ENCODE measurements at regions not wholly inside any gene's neighbourhood (a gene's known extent, or its start where the extent isn't known, plus 50 kb on each side); places are given as distances from the start of the nearest gene placed in this dataset.
"Not testable (repeated sequence)": the region's sequence is repeated elsewhere in the genome, so short reads cannot be mapped to it uniquely, and the experiment has no call there.

- DNase-seq (ENCODE audit: low spot score): no peak
Observed at GRCh38 chr17:6893382-6894205, 62.1 kb upstream of the TEKT1 start.

DNA sequence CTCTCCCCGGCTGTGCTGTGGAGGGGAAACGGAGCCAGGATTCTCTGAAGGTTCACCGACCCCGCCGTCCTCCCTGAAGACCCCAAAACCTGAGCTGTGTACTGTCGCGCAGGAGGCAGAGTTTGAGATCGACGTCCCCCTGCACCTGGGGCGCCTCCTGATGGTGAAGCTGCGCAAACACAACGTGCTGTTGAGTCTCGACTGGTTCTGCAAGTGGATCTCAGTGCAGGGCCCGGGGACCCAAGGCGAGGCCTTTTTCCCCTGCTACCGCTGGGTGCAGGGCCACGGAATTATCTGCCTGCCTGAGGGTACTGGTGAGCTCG, 62.6 kb upstream of the TEKT1 start:
- no peak for DNase-seq (ENCODE audit: low spot score)

- DNase-seq (ENCODE audit: low spot score): no peak
Observed at GRCh38 chr17:6901086-6901485, 69.6 kb upstream of the TEKT1 start.

GRCh38 chr17:6903326-6903900, 71.9 kb upstream of the TEKT1 start:
- no peak for DNase-seq (ENCODE audit: low spot score)

GRCh38 chr17:6908807-6909206, 77.3 kb upstream of the TEKT1 start:
- DNase-seq (ENCODE audit: low spot score): no peak

GRCh38 chr17:6910987-6911603, 79.6 kb upstream of the TEKT1 start:
- DNase-seq (ENCODE audit: low spot score): peak; percentile 41

DNA sequence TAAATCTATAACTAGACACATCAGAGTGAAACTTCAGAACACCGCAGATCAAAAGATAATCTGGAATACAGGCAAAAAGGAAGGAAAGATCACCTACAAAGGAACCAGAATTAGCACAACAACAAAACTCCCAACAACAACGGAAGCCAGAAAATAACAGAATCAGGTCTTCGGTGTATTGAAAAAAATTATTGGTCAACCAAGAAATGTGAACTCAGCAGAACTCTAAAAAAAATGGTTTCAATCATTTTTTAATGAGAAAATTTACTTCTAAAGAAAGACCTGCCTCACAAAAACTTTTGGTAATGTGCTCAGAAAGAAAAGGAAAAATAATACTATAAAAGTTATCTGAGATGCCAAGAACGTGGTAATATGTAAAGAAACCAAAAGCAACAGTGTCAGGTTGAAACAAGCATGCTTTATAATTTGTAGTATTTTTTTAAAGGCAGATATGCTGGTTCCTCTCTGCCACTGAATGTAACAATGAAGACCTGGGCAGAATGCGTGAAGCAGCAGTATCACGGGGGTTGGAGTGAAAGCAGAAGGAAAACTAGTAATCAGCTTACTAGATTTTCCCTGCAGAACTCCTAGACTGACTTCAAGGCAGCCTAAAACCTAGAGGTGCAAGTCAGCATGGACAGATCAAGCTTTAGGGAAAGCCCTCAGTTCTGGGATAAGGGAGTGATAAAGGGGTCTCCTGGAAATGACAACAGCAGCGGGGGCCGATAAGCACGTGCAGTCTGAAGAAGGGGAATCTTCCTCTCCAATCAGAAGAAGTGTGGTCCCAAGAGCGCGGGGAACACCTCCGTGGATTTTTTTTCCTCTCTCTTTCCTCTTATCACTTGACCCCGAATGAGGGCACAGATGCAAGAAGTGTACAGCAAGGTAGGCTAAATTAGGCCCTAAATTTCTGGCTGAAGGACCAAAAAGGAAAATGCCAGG, 80.9 kb upstream of the TEKT1 start:
- DNase-seq (ENCODE audit: low spot score): peak; percentile 22

- peak; percentile 68 for DNase-seq (ENCODE audit: low spot score)
Observed at GRCh38 chr17:6913608-6914443, 82.0 kb upstream of the ALOX12 start.

DNA sequence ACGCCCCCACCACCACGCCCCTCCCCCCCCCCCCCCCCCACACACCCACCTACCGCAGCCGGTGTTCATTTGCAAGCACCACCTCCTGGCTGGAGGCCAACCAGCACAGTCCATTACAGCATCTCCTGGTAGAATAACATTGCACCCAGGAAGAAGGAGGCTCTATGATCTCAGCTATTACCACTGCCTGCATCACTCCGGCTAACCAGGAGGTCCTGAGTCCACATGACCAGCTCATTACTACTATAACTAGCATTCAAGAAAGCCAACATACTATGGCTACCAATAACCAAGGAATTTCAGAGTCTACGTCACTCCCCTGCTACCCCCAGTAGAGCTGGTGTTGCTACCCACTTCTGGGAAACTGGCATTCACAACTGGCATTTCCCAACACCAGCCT, 81.1 kb upstream of the ALOX12 start:
- no peak for DNase-seq (ENCODE audit: low spot score)

DNA sequence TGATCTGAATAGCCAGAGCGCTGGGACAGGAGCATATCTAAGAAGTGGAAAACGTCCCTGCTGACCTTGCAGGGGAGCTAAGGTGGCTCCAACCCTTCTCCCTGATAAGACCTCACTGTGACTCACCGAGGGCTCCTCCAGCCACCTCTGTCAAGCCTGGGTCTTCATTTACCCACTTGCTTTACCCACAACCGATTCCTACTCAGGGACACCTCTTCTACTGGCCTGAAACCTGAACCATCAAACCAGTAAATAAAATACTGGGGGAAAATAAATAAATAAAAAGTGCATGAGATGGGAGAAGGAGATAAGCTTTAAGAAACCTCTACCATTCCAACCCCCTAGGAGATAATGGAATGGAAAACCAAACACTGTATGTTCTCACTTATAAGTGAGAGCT, 80.2 kb upstream of the ALOX12 start:
- no peak for DNase-seq (ENCODE audit: low spot score)

GRCh38 chr17:6919158-6919557, 76.7 kb upstream of the ALOX12 start:
- no peak for DNase-seq (ENCODE audit: low spot score)

DNA sequence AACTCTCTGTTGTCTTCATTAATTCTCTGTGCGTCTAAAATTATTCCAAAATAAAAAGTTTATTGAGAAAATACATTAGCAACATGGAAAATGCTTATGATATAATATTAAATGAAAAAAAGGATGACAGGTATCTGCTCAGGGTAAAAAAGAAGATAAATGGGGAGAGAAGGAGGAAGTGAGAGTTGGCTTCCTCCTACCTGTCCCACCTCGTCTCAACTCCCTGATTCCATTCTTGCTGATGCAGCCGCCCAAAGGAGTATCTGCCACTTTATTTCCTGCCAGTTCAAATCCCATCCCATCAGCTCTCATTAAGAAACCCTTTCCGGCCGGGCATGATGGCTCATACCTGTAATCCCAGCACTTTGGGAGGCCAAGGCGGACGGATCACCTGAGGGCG, 72.5 kb upstream of the ALOX12 start:
- no peak for DNase-seq (ENCODE audit: low spot score)

DNA sequence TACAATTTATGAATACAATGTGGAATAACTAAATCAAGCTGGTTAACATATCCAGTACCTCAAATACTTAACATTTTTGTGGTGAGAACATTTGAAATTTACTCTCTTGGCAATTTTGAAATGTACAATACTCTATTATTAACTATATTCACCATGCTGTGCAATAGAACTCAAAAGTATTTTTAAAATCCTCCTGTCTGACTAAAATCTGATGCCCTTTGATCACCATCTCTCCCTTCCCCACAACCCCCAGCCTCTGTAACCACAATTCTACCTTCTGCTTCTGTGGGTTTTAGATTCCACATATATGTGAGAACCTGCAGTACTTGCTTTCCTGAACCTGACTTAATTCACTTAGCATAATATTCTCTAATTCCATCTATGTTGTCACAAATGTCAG, 71.6 kb upstream of the ALOX12 start:
- no peak for DNase-seq (ENCODE audit: low spot score)

DNA sequence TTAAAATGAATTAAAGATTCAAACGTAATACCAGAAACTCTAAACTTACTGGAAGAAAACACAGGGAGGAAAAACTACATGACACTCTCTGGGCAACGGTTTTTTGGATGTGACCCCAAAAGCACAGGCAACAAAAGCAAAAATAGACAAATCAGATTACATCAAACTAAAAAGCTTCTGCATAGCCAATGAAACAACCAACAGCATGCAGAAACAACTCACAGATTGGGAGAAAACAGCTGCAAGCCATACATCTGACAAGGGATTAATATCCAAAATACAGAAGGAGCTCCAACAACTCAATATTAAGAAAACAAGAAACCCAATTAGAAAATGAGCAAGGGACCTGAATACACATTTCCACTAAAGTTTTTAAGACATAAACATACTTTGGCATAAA, 69.2 kb upstream of the ALOX12 start:
- DNase-seq (ENCODE audit: low spot score): no peak

DNA sequence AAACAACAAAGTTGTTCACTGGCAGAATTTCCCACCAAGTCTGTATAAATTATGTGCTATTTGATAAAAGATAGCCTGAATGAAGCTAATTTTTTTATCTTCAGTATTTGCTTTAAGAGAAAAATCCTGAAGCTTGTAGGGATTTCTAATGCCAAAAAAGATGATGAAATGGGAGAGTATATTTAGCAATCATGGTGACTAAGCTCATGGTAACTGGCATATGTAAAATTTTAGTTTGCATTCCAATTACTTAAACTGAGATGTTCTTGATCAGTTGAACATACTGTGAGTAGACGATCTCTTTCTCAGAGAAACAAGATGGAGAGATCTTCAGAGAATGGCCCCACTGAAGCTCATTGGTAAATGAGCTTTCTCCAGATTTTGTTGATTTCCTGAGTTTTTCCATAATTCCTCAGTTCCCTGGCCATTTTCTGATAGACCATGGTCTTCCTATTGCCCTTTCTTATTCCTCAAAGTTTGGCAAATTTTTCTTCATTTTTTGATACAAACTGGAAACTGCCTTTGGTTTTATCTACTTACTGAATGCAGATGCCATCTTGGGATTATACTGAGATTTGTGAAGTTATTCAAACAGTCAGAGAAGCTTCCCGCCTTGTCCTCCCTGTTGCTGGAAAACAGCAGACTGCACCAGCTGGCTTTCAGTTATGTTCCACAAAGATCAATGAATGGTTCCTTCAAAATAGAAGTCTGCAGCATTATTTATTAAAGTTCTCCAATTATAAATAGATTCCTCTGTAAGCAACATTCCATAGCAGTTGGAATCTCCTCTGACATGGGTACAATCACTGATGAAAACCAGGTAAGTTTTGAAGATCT, 68.3 kb upstream of the ALOX12 start:
- DNase-seq (ENCODE audit: low spot score): no peak

DNA sequence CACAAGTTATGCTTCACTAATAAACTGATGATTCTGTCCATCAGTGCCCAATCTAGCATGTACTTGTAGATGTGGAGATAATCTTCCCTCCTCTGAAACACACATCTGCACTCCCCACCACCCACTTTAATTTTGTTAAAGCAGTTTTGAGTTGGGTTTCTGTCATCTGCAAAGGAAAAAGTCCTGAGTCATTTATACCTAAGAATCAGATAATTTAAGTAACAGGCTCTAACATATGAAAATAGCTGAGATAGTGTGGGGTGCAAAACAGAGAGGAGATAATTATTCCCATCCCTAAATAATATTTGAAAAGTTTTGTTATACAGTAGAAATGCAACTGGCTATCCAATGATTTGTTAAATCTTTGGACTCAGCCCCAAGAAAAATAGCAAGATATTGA, 67.7 kb upstream of the ALOX12 start:
- no peak for DNase-seq (ENCODE audit: low spot score)

DNA sequence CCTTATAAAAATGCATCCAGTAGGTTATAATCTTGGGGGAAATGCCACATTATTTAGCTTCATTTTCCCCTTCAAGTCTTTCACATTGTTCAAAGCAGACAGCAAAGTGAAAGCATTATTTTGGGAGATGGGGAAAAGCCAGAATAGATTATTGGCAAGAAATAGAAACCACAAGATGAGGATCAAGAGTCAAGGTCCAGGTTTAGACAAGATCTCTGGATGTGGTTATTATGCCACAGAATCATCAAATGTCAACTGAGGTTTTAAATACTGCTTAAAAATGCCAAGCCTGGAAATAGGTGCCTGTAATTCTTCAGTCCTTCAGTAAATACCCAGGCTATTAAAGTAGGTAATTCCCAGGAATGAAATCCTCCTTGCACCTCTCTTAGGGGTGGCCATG, 65.1 kb upstream of the ALOX12 start:
- DNase-seq (ENCODE audit: low spot score): no peak

GRCh38 chr17:6934544-6934943, 61.3 kb upstream of the ALOX12 start:
- DNase-seq (ENCODE audit: low spot score): not testable (repeated sequence)

DNA sequence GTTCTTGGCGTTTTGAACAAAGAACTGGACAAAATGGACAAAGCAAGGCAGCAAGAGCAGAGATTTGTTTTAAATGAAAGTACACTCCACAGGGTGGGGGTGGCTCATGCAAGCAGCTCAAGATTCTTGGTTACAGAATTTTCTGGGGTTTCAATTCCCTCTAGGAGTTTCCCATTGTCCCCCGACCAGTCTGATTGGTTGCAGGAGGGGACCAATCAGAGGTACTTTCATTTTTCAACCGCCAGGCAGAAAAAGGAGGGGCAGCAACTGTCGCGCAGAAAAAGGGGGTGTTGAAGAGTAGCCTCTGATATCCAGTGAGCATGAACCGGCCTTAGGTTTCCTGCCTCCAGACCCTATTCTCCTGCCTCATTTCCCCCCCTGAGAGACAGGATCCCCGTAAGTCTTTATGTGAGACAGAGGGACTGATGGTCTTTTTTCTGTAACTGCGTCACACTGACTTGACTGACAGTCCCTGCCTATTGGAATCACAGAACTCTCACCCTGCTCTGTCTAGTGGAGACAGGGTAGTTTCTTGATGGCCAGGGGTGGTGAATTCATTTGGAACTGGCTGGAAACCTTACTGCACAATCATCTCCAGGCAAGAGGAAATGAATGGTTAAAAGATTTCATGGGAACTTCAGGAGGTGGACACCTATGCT, 59.4 kb upstream of the ALOX12 start:
- no peak for DNase-seq (ENCODE audit: low spot score)

- no peak for DNase-seq (ENCODE audit: low spot score)
Observed at GRCh38 chr17:6938637-6939036, 57.2 kb upstream of the ALOX12 start.
